ENCODE measurements at regions not wholly inside any gene's neighbourhood (a gene's known extent, or its start where the extent isn't known, plus 50 kb on each side); places are given as distances from the start of the nearest gene placed in this dataset.
"Not testable (repeated sequence)": the region's sequence is repeated elsewhere in the genome, so short reads cannot be mapped to it uniquely, and the experiment has no call there.

GRCh38 chr5:2813678-2814077 lies 62.2 kb upstream of the IRX2 start:
- 60 to 71% methylated on average over 9 of the region's 9 CpGs for WGBS, 2 donors
- Histone ChIP-seq H3K4me3 (no peak overlapping the region), H3K4me1 (no peaks in the 10 kb centered on the region), H3K36me3 (no peaks in the 10 kb centered on the region), H3K27ac (no peak overlapping the region), H3K9me3 (no peaks in the 10 kb centered on the region), H3K27me3 (peaks cover 0 to 11% (median 0%) of the 10 kb centered on the region in 3 donors)
- TF ChIP-seq POLR2AphosphoS5 (IDR thresholded peaks at IDR 0.05) (no peak), POLR2A (IDR thresholded peaks at IDR 0.05) (no peak), EP300 (IDR thresholded peaks at IDR 0.05) (no peak)
- DNase-seq = no peak
- intact Hi-C loops (cut with DNase I) = no loop called here

GRCh38 chr5:2810644-2811043 lies 59.2 kb upstream of the IRX2 start:
- H3K9me3 ChIP-seq = no peaks in the 10 kb centered on the region
- DNase-seq = no peak
- H3K27me3 ChIP-seq = peaks cover 0 to 11% (median 0%) of the 10 kb centered on the region in 3 donors
- intact Hi-C loops (cut with DNase I) = no loop called here
- TF ChIP-seq POLR2AphosphoS5 (IDR thresholded peaks at IDR 0.05) = no peak
- TF ChIP-seq POLR2A (IDR thresholded peaks at IDR 0.05) = no peak
- TF ChIP-seq EP300 (IDR thresholded peaks at IDR 0.05) = no peak
- no peak for TF ChIP-seq CTCF (IDR thresholded peaks at IDR 0.05)
- 81 to 84% methylated on average over 3 of the region's 3 CpGs for WGBS, 2 donors
- H3K36me3 ChIP-seq = no peaks in the 10 kb centered on the region
- H3K27ac ChIP-seq = no peak overlapping the region
- no peaks in the 10 kb centered on the region for H3K4me1 ChIP-seq
- no peak overlapping the region for H3K4me3 ChIP-seq

GRCh38 chr5:2807244-2807643 lies 55.8 kb upstream of the IRX2 start:
- DNase-seq = not testable (repeated sequence)

GRCh38 chr5:2806176-2806575 lies 54.7 kb upstream of the IRX2 start:
- H3K36me3 ChIP-seq = no peaks in the 10 kb centered on the region
- H3K27ac ChIP-seq = no peak overlapping the region
- no peak for DNase-seq
- peaks cover 0 to 4% (median 0%) of the 10 kb centered on the region in 3 donors for H3K27me3 ChIP-seq
- H3K9me3 ChIP-seq = no peaks in the 10 kb centered on the region
- TF ChIP-seq EP300 (IDR thresholded peaks at IDR 0.05) (no peak), POLR2AphosphoS5 (IDR thresholded peaks at IDR 0.05) (no peak), POLR2A (IDR thresholded peaks at IDR 0.05) (no peak), CTCF (IDR thresholded peaks at IDR 0.05) (no peak)
- no peak overlapping the region for H3K4me3 ChIP-seq
- intact Hi-C loops (cut with DNase I) = no loop called here
- H3K4me1 ChIP-seq = no peaks in the 10 kb centered on the region
- 75 to 80% methylated on average over 12 of the region's 12 CpGs for WGBS, 2 donors

More at GRCh38 chr5:2807244-2807643, 55.8 kb upstream of the IRX2 start:
- H3K27me3 ChIP-seq; H3K4me1 ChIP-seq; H3K4me3 ChIP-seq; H3K36me3 ChIP-seq; H3K9me3 ChIP-seq; H3K27ac ChIP-seq; intact Hi-C loops (cut with DNase I): not testable (repeated sequence)
- WGBS, 2 donors = 65 to 71% methylated on average over 5 of the region's 5 CpGs

- Histone ChIP-seq H3K4me1 (no peaks in the 10 kb centered on the region), H3K27ac (no peak overlapping the region), H3K36me3 (no peaks in the 10 kb centered on the region), H3K4me3 (no peak overlapping the region), H3K9me3 (no peaks in the 10 kb centered on the region), H3K27me3 (peaks cover 0 to 13% (median 0%) of the 10 kb centered on the region in 3 donors)
- WGBS, 2 donors = 62 to 67% methylated on average over 5 of the region's 5 CpGs
- TF ChIP-seq CTCF (IDR thresholded peaks at IDR 0.05) (no peak), EP300 (IDR thresholded peaks at IDR 0.05) (no peak), POLR2AphosphoS5 (IDR thresholded peaks at IDR 0.05) (no peak), POLR2A (IDR thresholded peaks at IDR 0.05) (no peak)
- DNase-seq = no peak
- intact Hi-C loops (cut with DNase I) = no loop called here
These were observed 53.6 kb upstream of the IRX2 start for GRCh38 chr5:2805080-2805479.

GRCh38 chr5:2803751-2804150 lies 52.3 kb upstream of the IRX2 start:
- Histone ChIP-seq H3K4me3 (no peak overlapping the region), H3K4me1 (no peaks in the 10 kb centered on the region), H3K36me3 (no peaks in the 10 kb centered on the region), H3K27ac (no peak overlapping the region), H3K27me3 (peaks cover 0 to 13% (median 0%) of the 10 kb centered on the region in 3 donors), H3K9me3 (no peaks in the 10 kb centered on the region)
- intact Hi-C loops (cut with DNase I) = no loop called here
- WGBS, 2 donors = 45 to 59% methylated on average over 2 of the region's 2 CpGs
- no peak for TF ChIP-seq EP300 (IDR thresholded peaks at IDR 0.05)
- no peak for TF ChIP-seq POLR2AphosphoS5 (IDR thresholded peaks at IDR 0.05)
- no peak for TF ChIP-seq POLR2A (IDR thresholded peaks at IDR 0.05)
- no peak for TF ChIP-seq CTCF (IDR thresholded peaks at IDR 0.05)
- DNase-seq = no peak

Measured in sigmoid colon (tissue), 6 donors.